ENCODE measurements at regions not wholly inside any gene's neighbourhood (a gene's known extent, or its start where the extent isn't known, plus 50 kb on each side); places are given as distances from the start of the nearest gene placed in this dataset.

DNA sequence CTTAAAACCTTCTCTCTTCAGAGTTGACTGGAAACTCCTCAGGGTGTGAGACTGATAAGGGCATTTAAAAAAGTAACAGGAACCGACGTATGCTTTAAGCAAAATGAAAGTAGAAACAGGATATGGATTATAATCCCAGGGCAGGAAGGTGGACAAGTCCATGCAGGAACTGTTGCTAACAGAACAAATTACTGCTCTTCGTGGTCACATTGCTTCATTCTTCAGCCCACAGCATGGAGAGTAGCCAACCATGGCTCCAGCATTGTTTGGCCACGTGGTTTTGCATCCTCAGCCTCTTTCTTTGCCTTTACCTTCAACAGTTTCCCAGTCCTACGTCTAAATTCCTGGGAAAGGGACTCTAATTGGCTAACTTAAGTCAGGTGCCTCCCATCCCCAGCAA is 563.1 kb upstream of the ISX start:
- TF ChIP-seq, protein P1, sequence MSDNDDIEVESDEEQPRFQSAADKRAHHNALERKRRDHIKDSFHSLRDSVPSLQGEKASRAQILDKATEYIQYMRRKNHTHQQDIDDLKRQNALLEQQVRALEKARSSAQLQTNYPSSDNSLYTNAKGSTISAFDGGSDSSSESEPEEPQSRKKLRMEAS (IDR thresholded peaks at IDR 0.05) = no peak
- TF ChIP-seq, protein P2, sequence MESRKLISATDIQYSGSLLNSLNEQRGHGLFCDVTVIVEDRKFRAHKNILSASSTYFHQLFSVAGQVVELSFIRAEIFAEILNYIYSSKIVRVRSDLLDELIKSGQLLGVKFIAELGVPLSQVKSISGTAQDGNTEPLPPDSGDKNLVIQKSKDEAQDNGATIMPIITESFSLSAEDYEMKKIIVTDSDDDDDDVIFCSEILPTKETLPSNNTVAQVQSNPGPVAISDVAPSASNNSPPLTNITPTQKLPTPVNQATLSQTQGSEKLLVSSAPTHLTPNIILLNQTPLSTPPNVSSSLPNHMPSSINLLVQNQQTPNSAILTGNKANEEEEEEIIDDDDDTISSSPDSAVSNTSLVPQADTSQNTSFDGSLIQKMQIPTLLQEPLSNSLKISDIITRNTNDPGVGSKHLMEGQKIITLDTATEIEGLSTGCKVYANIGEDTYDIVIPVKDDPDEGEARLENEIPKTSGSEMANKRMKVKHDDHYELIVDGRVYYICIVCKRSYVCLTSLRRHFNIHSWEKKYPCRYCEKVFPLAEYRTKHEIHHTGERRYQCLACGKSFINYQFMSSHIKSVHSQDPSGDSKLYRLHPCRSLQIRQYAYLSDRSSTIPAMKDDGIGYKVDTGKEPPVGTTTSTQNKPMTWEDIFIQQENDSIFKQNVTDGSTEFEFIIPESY (IDR thresholded peaks at IDR 0.05; ENCODE audit: extremely low read depth, insufficient replicate concordance, low read length) = no peak
- TF ChIP-seq EZH2 (IDR thresholded peaks at IDR 0.05) (no peak), EZH2phosphoT487 (IDR thresholded peaks at IDR 0.05; ENCODE audit: borderline replicate concordance) (no peak), POLR2AphosphoS5 (IDR thresholded peaks at IDR 0.05; ENCODE audit: low read depth, low read length) (no peak), TCF7L2 (IDR thresholded peaks at IDR 0.05; ENCODE audit: borderline replicate concordance, extremely low read depth, insufficient read depth, insufficient read length) (no peak), CEBPB (IDR thresholded peaks at IDR 0.05; ENCODE audit: low read depth) (no peak), ZNF274 (IDR thresholded peaks at IDR 0.05; ENCODE audit: low read depth, low read length) (no peak), RAD21 (IDR thresholded peaks at IDR 0.05; ENCODE audit: low read depth) (no peak), JUND (IDR thresholded peaks at IDR 0.05) (no peak), POLR2A (IDR thresholded peaks at IDR 0.05; ENCODE audit: borderline replicate concordance, extremely low read depth, insufficient read depth, insufficient read length) (no peak), SP1 (IDR thresholded peaks at IDR 0.05; ENCODE audit: low read depth) (no peak)
- TF ChIP-seq, protein P3, sequence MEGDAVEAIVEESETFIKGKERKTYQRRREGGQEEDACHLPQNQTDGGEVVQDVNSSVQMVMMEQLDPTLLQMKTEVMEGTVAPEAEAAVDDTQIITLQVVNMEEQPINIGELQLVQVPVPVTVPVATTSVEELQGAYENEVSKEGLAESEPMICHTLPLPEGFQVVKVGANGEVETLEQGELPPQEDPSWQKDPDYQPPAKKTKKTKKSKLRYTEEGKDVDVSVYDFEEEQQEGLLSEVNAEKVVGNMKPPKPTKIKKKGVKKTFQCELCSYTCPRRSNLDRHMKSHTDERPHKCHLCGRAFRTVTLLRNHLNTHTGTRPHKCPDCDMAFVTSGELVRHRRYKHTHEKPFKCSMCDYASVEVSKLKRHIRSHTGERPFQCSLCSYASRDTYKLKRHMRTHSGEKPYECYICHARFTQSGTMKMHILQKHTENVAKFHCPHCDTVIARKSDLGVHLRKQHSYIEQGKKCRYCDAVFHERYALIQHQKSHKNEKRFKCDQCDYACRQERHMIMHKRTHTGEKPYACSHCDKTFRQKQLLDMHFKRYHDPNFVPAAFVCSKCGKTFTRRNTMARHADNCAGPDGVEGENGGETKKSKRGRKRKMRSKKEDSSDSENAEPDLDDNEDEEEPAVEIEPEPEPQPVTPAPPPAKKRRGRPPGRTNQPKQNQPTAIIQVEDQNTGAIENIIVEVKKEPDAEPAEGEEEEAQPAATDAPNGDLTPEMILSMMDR (IDR thresholded peaks at IDR 0.05 in 2 of 3, conservative IDR thresholded peaks at IDR 0.05 in 1 of 3; ENCODE audit: borderline replicate concordance in 1 of 3, insufficient read depth in 1 of 3, low read depth in 2 of 3, low read length in 2 of 3) = no peak
- TF ChIP-seq, protein P4, sequence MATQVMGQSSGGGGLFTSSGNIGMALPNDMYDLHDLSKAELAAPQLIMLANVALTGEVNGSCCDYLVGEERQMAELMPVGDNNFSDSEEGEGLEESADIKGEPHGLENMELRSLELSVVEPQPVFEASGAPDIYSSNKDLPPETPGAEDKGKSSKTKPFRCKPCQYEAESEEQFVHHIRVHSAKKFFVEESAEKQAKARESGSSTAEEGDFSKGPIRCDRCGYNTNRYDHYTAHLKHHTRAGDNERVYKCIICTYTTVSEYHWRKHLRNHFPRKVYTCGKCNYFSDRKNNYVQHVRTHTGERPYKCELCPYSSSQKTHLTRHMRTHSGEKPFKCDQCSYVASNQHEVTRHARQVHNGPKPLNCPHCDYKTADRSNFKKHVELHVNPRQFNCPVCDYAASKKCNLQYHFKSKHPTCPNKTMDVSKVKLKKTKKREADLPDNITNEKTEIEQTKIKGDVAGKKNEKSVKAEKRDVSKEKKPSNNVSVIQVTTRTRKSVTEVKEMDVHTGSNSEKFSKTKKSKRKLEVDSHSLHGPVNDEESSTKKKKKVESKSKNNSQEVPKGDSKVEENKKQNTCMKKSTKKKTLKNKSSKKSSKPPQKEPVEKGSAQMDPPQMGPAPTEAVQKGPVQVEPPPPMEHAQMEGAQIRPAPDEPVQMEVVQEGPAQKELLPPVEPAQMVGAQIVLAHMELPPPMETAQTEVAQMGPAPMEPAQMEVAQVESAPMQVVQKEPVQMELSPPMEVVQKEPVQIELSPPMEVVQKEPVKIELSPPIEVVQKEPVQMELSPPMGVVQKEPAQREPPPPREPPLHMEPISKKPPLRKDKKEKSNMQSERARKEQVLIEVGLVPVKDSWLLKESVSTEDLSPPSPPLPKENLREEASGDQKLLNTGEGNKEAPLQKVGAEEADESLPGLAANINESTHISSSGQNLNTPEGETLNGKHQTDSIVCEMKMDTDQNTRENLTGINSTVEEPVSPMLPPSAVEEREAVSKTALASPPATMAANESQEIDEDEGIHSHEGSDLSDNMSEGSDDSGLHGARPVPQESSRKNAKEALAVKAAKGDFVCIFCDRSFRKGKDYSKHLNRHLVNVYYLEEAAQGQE (IDR thresholded peaks at IDR 0.05; ENCODE audit: low read depth) = no peak
